Lower leg skin (tissue), 3 donors: ENCODE measurements at regions not wholly inside any gene's neighbourhood (a gene's known extent, or its start where the extent isn't known, plus 50 kb on each side); places are given as distances from the start of the nearest gene placed in this dataset.

ENCODE experiments used
- CTCF ChIP-seq, 3 donors: fragments of 450-650 bp; IDR thresholded peaks; one replicate each; pipeline ENCODE4 v1.5.1; 2016; ENCODE audit warnings: antibody characterized with exemption in 3 of 3, mild to moderate bottlenecking in 3 of 3, moderate library complexity in 2 of 3
- POLR2A ChIP-seq, 2 donors: fragments of 450-650 bp; IDR thresholded peaks; one replicate each; pipeline ENCODE4 v1.6.1; 2016 to 2017; ENCODE audit warnings: antibody characterized with exemption in 2 of 2, mild to moderate bottlenecking in 1 of 2, moderate library complexity in 1 of 2

DNA sequence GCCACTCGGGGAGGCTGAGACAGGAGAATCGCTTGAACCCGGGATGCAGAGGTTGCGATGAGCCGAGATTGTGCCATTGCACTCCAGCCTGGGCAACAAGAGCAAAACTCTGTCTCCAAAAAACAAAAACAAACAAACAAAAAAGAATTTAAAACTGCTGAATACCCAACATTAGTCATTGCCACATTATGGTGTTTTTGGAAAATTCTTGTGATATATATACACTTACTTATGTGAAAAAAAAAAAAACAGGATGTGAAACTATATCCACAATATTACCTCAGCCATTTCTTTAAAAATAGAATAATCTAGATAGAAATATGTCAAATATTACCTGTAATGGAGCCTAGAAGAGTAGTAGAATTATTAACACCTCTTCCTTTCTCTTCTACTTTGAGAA is 288.3 kb upstream of the FN1 start:
- TF ChIP-seq CTCF (IDR thresholded peaks at IDR 0.05) (no peak), POLR2A (IDR thresholded peaks at IDR 0.05) (no peak)
